ENCODE measurements at regions not wholly inside any gene's neighbourhood (a gene's known extent, or its start where the extent isn't known, plus 50 kb on each side); places are given as distances from the start of the nearest gene placed in this dataset.

DNA sequence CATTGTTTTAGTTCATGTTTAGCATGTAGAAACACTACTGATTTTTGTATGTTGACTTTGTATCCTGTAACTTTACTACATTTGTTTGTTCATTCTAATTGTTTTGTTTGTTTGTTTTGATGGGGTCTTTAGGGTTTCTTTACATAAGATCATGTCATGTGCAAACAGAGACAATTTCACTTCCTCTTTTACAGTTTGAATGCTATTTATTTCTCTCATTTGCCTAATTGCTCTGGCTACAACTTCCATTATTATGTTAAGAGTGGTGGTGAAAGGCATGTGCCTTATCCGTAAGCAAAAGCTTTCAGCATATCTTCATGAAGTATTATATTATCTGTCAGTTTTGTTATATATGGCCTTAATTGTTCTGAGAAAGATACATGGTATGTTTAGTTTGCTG lies 571.1 kb downstream of the PCDH7 start:
- DNase-seq (ENCODE audit: low read depth) = no peak
- no peak overlapping the region for H3K4me3 ChIP-seq (ENCODE audit: low read length)
- no peak for TF ChIP-seq CTCF (conservative IDR thresholded peaks at IDR 0.05; ENCODE audit: low read length)

DNA sequence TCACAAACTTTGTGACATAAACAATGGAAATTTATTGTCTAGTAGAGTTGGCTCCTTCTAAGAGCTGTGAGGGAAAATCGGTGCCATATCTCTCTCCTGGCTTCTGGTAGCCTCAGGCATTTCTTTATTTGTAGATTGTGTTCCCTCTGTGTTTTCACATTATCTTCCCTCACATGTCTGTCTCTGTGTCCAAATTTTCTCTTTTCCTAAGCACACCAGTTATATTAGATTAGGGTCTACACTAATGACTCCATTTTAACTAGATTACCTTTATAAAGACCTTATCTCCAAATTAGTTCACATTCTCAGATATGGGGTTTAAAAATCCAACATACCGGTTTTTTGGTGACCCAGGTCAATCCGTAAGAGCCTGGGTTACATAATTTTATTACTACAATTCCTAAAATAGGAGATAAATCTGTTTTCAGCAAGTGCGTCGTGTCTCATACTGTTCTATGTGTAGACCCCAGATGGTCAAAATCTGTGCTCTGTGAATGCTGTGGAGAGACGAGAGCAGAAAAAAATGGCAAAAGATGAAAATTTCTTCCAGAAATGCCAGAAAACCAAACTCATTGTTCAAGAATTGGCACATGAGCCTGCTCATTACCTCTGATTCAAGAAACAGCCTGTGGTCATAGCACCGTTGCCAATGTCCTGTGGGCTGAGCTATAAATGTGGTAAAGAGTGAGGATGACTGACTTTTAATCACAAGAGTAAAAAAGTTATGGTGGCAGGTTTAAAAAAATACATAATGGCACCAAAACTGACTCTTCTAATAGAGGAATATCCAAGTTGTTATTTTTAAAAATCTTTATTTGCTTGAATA lies 574.7 kb downstream of the PCDH7 start:
- no peak for DNase-seq (ENCODE audit: low read depth)
- no peak for TF ChIP-seq CTCF (conservative IDR thresholded peaks at IDR 0.05; ENCODE audit: low read length)
- no peak overlapping the region for H3K4me3 ChIP-seq (ENCODE audit: low read length)

DNA sequence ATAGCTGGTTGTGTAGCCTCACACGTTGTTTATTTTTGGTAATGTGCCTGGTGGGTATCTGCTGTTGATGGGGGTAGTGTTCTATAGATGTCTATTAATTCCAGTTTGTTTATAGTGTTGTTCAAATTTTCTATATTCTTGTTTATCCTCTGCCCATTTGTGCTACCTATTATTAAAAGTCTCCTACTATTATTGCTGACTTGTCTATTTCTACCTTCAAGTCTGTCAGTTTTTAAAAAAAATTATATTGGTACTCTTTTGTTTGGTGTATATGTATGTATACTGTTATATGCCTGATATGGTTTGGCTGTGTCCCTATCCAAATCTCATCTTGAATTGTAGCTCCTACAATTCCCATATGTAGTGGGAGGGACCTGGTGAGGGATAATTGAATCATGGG lies 578.6 kb downstream of the PCDH7 start:
- DNase-seq (ENCODE audit: low read depth) = no peak
- no peak for TF ChIP-seq CTCF (conservative IDR thresholded peaks at IDR 0.05; ENCODE audit: low read length)
- no peak overlapping the region for H3K4me3 ChIP-seq (ENCODE audit: low read length)

- no peak for TF ChIP-seq CTCF (conservative IDR thresholded peaks at IDR 0.05; ENCODE audit: low read length)
- no peak for DNase-seq (ENCODE audit: low read depth)
- H3K4me3 ChIP-seq (ENCODE audit: low read length) = no peak overlapping the region
These were observed 586.9 kb downstream of the PCDH7 start for GRCh38 chr4:31307029-31307428.

DNA sequence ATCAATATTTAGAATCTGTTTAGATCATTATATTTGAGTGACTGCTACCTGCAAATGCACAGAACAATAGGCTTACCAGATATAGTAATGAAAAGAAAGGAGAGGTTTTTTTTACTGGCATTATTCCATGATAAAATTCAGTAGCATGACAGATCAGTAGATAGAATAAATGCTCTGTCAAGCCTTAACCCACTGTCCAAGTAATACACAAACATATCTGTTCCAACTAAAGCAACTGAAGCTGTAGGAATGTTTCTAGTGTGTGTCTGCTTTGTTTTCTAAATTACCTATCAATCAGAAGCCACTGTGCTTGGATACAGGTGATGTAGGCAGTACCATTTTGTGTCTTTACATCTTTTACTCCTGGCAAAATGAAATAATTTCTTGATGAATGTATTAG lies 604.6 kb downstream of the PCDH7 start:
- DNase-seq (ENCODE audit: low read depth) = no peak
- no peak overlapping the region for H3K4me3 ChIP-seq (ENCODE audit: low read length)
- TF ChIP-seq CTCF (conservative IDR thresholded peaks at IDR 0.05; ENCODE audit: low read length) = no peak

DNA sequence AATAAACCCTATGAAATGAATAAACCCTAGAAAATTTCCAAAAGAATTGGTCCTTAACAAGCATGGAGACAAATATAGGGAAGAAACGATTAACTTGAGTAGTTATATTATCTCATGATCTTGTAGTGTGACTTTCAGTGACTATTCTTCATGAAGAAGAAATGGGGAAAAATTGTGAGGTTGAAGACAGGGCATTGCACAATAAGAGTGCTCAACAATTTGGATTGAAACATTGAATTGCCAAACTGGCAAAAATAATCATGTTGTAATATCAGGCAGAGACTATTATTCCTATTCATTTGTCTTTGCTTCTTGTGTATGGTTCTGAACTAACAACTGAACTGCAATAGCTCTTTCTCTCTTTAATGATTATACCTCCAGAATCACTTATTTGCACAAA lies 605.1 kb downstream of the PCDH7 start:
- TF ChIP-seq CTCF (conservative IDR thresholded peaks at IDR 0.05; ENCODE audit: low read length) = no peak
- DNase-seq (ENCODE audit: low read depth) = no peak
- H3K4me3 ChIP-seq (ENCODE audit: low read length) = no peak overlapping the region

DNA sequence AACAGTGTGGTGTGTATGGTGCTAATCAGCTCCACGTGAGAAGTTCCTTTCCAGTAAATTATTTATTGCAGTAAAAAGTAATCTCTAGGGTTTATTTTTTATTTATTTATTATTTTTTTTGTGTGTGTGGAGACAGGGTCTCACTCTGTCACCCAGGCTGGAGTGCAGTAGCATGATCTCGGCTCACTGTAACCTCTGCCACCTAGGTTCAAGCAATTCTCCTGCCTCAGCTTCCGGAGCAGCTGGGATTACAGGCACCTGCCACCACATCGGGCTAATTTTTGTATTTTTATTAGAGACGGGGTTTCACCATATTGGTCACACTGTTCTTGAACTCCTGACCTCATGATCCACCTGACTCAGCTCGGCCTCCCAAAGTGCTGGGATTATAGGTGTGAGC lies 606.9 kb downstream of the PCDH7 start:
- H3K4me3 ChIP-seq (ENCODE audit: low read length) = no peak overlapping the region
- DNase-seq (ENCODE audit: low read depth) = no peak
- no peak for TF ChIP-seq CTCF (conservative IDR thresholded peaks at IDR 0.05; ENCODE audit: low read length)
